ENCODE measurements at regions not wholly inside any gene's neighbourhood (a gene's known extent, or its start where the extent isn't known, plus 50 kb on each side); places are given as distances from the start of the nearest gene placed in this dataset.

GRCh38 chr15:100721758-100722550 lies 119.6 kb downstream of the ASB7 start:
- DNase-seq = peak; percentile 100

DNA sequence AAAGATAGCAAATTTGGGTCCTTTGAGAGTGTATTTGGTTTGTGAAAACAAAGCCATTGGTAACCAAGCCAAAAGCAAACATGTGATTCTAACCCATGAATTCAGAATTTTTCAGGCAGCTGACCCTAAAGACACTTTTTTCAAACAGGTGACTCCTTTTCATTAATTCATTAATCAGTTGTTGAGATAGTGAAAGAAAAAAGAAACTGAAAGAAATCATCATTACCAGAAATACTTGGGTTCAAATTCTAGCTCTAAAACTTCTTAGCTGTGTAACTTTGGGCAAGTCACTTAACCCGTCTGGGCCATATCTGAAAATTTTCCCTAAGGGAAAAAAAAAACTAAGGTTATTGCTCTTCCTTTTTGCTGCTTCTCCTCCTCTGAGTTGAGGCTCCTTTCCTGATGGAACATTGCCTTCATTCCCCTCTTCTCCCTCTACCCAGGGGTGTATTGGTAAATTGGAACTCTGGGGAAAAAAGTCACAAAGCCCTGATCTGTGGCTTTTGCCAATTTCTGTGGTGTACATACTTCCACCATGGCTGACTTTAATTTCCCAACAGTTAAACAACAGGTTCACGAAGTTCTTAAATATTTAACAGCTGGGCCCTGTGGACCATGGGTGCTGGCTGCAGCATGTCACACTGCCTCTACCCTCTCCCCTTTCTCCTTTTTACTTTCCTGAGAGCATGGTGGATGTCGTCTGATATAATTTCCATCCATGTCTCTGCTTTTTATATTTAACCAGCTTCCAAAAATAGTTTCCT lies 120.3 kb downstream of the ASB7 start:
- no peak for DNase-seq

GRCh38 chr15:100723315-100723801 lies 121.0 kb downstream of the ASB7 start:
- peak; percentile 57 for DNase-seq

- peak; percentile 88 for DNase-seq
These were observed 123.0 kb downstream of the ASB7 start for GRCh38 chr15:100725121-100726069.

DNA sequence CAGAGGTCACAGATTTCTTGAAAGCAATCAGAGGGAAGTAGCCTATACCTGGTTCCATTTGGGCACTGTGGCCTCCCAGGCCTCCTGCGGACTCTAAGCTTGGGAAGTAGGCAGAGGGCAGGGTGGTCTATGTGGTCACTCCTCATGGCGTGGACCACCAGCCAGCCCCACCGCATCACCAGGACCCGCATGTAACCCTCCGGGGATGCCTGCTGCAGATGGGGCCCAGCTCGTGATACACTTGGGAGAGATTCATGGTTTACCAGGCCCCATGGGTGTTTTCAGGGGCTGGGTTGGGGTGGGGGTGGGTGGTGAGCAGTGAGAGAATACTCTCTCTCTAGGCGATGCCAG lies 123.7 kb downstream of the ASB7 start:
- no peak for DNase-seq

- DNase-seq = peak; percentile 100
These were observed 124.2 kb downstream of the ASB7 start for GRCh38 chr15:100726421-100727190.

GRCh38 chr15:100727291-100727851 lies 125.0 kb downstream of the ASB7 start:
- peak; percentile 100 for DNase-seq

GRCh38 chr15:100728371-100729201 lies 126.2 kb downstream of the ASB7 start:
- no peak for DNase-seq

DNA sequence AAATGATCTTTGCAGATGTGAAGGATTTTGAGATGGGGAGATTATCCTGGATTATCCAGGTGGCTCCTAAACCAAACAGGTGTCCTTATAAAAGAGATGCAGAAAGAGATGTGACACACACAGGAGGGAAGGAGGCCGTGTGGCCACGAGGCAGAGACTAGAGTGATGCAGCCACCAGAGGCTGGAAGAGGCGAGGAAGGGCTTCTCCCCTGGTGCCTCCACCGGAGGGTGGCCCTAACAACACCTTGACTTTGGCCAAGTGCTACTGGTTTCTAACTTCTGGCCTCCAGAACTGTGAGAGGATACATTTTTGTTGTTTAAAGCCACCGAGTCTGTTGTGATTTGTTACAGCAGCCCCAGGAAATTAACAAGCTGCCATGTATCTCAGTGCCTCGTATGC lies 127.1 kb downstream of the ASB7 start:
- DNase-seq = no peak

GRCh38 chr15:100730129-100730528 lies 127.7 kb downstream of the ASB7 start:
- no peak for DNase-seq

- DNase-seq = no peak
These were observed 128.4 kb downstream of the ASB7 start for GRCh38 chr15:100730655-100731266.

DNA sequence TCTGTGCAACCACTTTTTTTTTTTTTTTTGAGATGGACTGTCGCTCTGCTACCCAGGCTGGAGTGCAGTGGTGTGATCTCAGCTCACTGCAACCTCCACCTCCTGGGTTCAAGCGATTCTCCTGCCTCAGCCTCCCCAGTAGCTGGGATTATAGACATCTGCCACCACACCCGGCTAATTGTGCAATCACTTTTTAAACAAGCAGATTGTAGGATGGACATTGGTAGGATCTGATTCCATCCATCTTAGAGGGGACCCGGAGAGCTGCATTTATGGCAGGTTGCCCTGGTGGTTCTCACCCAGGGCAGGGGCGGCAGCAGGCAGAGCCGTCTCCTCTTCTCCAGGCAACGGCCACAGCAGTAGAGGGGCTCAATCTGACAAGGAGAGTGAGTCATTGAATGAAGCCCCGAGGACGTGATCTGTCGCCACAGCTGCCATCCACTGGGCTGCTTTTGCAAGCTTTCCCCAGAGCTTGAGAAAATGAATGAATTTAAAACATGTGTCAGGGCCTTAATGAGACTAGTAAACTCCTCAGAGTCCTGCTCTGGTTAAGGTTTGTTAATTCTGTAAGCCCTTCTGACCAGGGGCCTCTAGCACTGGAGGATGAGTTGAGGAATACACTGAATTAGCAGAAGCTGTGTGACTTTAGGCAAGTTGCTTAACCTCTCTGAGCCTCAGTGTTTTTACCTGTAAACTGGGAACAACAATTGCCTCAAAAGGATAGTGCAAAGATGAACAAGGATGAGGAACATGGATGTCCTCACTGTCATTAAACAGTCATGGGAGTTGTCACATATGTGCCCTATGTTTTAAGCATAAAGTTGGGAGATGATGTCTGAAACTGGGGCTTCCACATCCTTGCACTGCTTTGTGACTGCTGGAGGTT lies 129.1 kb downstream of the ASB7 start:
- peak; percentile 58 for DNase-seq

- DNase-seq = peak; percentile 53
These were observed 130.0 kb downstream of the ASB7 start for GRCh38 chr15:100732211-100733055.

- peak; percentile 72 for DNase-seq
These were observed 130.9 kb downstream of the ASB7 start for GRCh38 chr15:100733101-100733842.

DNA sequence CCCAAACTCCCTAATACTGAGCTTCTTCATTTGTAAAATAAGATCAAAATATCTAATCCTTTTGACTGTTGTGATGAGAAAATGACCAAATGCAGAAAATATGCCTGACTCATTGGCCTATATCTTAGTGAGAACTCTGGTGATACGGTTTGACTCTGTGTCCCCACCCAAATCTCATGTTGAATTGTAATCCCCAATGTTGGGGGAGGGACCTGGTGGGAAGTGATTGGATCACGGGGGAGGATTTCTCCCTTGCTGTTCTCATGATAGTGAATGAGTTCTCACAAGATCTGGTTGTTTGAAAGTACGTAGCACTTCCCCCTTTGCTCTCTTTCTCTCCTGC lies 131.4 kb downstream of the ASB7 start:
- peak; percentile 86 for DNase-seq

- DNase-seq = no peak
These were observed 132.2 kb downstream of the ASB7 start for GRCh38 chr15:100734586-100734985.

DNA sequence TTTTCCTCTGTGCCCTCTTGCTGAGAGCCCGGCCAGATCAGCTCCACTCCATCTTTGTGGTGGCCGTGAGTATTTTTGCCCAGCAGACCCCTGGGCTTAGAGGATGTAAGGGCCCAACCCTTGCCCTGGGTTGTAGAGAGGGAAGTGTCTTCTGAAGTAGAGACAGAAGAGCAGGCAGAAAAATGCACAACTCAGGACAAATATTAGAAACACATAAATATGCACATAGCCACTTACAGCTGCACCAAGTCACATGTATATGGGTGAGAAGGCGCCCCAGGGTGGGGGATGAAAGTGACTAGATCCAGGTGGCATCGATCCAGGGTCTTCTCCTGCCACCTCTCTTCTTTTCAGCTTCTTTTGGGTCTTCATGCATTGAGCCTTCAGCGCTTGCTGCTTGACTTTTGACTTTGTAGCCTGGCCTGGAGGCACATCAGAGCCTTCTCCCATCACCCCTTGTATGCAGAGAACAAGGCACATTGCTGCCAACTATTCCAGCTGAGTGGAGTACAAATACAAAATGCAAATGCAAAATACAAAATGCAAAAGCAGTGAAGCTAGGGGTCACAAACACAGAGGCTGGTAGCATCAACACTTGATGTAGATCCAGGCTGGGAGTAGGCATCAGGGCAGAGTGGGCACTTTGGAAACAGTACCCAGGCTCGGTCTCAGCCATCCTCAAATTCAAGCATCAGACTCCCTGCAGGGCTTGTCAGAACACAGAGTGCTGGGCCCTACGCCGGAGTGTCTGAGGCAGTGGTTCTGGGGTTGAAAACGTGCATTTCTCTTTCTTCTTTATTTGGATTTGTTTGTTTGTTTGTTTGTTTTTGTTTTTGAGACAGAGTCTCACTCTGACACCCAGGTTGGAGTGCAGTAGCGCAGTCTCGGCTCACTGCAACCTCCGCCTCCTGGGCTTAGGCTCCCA lies 133.0 kb downstream of the ASB7 start:
- DNase-seq = no peak

All from NCI-H226 (cell line).